ENCODE measurements at regions not wholly inside any gene's neighbourhood (a gene's known extent, or its start where the extent isn't known, plus 50 kb on each side); places are given as distances from the start of the nearest gene placed in this dataset.
A peak's percentile ranks its signal among the peaks of the same experiment; 100 is the strongest.
"Not testable (repeated sequence)": the region's sequence is repeated elsewhere in the genome, so short reads cannot be mapped to it uniquely, and the experiment has no call there.

DNA sequence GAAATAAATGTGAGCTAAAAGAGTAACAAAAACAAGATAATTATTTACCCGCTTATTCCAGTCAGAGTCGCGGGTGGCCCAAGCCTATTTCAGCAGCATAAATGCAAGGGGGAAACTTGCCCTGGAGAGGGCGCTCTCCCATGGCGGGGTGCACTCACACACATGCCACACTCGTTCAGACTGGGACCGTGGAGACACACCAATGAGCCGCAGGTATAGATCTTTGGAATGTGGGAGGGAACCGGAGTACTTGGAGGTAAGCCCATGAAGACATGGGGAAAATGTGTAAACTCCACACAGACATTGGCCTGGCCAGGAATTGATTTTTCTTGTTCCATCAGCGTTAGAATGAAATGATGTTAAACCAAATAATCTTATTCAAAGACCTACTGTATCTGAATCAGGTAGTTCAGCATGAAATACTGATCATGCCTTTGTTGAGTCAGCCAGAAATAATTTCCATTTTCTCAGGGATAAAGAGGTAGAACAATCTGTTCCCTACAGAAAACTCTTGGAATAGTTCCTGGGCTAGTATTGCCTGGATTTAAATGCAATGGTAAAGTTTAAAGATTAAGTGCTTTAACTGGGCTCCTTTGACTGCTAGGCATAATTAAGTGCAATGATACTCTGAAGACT is 191.5 kb downstream of the MCHR2 start:
- DNase-seq: no peak

- DNase-seq: no peak
These were observed 185.0 kb downstream of the MCHR2 start for GRCh38 chr6:99808992-99809391.

DNA sequence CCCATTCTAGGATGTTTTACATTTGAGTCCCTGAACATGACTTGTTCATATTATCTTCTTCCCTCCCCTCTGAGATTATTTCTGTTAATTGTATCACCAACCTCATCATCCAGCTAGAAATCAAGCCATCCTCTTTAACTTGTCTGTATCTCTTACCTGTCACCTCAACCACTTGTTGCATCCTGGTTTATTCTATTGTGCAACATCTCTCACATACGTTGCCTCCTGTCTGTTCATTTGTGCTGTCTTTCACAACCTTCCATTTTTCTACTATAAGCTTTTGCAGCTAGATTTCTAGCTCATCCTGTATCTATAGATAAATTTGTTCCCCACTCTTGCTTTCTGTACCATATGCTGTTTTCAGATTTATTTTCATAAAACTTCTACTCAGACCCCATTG is 183.7 kb downstream of the MCHR2 start:
- no peak for DNase-seq

DNA sequence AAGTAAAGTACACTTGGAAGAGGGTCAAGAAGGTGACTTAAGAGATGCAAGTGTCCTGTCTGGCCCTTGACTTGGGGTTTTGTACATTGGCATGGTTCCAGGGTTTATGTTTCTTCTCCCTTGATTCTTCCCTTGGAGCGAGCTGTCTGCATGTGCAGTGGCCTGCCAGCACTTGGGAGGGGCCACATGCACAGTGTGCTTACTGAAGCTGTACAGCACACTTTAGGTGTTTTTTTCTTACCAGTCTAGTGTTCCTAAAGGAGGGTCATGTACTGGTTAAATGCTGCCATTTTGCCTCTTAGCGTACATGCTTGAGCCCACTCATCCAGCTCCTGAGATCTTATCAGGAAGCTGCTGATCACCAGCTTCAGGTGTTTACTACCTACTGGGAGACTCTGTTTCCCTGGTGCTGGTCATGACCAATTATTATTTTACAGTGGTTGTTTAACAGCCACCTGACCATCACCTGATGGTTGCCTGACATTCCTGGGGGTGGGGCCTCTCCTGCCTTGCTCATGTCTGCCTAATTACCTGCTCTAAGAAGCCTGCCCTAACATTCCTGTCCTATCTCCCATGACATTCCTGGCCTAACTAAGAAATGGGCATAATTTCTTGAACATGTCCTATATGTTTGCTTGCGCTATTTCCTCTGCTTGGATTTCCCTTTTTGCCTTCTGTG is 182.9 kb downstream of the MCHR2 start:
- no peak for DNase-seq

- no peak for DNase-seq
These were observed 182.4 kb downstream of the MCHR2 start for GRCh38 chr6:99811636-99812035.

DNA sequence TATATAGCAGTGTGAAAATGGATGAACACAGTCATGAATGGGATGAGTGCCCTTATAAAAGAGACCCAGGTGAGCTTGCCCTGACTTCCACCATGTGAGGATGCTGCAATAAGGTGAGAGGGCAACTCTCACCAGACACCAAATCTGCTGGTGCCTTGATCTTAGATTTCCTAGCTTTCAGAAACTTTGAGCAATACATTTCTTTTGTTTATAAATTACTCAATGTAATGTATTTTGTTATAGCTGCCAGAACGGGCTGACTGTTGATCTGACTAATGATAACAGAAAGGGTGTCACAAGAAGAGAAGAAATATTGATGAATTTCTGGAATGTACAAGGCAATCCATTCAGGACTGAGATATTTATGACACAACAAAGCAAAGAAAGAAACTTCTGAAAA is 180.5 kb downstream of the MCHR2 start:
- no peak for DNase-seq

DNA sequence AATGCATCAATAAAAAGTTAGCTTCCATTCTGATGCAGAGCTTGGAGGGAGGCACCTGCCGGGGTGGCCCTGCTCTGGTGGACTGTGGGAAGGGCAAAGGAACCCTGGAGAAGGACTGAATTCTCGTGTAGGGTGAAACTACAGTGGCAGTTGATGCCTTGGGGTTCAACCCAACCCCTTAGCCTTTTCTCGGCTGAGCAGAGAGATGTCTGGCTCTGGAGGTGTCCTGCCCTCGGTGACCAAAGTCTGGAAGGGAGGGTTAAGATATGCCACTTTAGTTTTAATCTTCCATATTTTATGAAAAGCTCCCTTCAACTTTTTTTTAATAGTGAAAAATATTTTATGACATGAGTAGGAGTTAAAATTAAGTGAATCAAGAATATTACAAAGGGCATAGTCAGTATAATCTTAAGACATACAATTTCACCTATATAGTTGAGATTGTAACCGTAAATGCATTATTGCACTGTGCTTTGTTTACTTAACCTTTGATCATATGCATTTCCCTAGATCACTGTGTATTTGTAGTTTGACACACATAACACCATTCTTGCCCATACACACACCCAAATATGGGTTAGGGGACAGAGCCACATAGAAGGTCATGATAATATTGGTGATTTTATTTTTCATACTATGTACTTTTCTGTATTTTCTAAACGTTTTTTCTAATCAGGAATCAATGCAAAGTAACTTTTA is 179.6 kb downstream of the MCHR2 start:
- DNase-seq: no peak

- DNase-seq: no peak
These were observed 177.2 kb downstream of the MCHR2 start for GRCh38 chr6:99816795-99817194.

GRCh38 chr6:99818161-99818560 is 175.9 kb downstream of the MCHR2 start:
- no peak for DNase-seq

DNA sequence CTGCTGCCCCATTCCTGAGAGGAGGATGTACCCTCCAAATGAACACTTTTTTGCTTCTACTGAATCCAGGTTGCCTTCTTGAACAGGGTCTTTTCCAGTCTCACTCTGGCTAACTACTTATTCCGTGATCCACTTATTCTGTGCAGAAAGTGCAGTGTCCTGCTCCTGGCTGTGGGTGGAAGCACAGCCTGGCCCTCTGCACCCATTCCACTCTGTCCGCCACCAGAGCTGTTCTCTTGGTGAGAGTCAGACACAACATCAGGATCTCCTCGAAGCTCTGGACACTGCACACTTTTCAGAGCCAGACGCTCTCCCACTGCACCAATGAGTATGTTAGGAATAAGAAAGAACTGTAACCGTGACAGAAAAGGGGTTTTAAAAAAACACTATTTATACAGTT is 174.2 kb downstream of the MCHR2 start:
- DNase-seq: no peak

GRCh38 chr6:99821164-99821563 is 172.9 kb downstream of the MCHR2 start:
- DNase-seq: no peak

DNA sequence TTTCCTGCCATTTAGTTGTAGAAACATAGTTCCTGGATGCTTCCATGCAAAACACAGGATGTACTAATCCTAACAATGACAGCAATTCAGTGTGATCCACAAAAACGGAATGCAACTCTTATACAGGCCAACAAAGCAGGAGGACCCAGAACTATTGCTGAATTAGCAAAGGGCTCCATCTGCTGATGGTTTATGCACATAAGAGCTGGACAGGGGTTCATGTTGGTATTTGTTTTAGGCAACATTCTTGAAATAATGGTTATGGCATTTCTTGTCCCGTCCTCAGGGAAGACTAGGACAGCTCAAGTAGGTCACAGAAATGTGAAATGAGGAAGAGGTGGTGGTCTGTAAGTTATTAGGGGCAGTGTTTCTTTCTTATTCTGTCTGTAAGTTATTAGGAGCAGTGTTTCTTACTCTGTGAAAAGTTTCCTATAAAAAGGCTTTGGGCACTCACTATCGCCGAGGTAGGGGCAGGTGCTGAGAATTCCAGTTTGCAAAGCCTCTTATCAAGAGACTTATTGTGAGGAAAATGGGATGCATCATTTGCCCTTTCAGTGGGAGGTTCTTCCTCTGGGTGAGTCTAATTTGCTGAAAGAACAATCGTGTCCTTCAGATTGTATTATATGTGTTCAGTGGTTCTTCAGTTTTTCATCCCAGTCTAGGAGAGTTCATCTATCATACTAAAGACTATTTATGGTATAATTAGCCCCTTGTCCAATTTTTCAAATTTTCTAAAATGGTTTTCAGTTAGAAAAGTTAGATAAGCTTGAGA is 171.1 kb downstream of the MCHR2 start:
- DNase-seq: peak; percentile 77

DNA sequence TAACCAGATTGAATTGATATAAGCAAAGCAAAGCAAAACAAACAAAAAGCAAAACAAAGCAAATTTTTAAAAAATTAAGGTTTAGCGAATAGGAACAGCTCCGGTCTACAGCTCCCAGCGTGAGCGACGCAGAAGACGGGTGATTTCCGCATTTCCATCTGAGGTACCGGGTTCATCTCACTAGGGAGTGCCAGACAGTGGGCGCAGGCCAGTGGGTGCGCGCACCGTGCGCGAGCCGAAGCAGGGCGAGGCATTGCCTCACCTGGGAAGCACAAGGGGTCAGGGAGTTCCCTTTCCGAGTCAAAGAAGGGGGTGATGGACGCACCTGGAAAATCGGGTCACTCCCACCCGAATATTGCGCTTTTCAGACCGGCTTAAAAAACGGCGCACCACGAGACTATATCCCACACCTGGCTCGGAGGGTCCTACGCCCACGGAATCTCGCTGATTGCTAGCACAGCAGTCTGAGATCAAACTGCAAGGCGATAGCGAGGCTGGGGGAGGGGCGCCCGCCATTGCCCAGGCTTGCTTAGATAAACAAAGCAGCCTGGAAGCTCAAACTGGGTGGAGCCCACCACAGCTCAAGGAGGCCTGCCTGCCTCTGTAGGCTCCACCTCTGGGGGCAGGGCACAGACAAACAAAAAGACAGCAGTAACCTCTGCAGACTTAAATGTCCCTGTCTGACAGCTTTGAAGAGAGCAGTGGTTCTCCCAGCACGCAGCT is 170.3 kb downstream of the MCHR2 start:
- not testable (repeated sequence) for DNase-seq

DNA sequence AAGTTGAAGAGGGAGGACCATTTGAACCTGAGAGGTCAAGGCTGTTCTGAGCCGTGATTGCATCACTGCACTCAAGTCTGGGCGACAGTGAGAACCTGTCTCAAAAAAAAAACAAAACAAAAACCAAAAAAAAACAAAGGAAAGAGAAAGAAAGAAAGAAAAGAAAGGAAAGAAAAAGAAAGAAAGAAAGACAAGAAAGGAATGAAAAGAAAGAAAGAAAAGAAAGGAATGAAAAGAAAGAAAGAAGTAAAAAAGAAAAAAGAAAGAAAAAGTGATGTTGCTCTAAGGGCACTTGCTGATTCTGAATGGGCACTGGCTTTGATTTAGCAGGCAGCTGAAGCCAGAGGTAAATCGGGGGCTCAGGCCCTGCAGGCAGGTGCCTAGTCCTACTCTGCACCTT is 161.0 kb downstream of the MCHR2 start:
- DNase-seq: no peak

DNA sequence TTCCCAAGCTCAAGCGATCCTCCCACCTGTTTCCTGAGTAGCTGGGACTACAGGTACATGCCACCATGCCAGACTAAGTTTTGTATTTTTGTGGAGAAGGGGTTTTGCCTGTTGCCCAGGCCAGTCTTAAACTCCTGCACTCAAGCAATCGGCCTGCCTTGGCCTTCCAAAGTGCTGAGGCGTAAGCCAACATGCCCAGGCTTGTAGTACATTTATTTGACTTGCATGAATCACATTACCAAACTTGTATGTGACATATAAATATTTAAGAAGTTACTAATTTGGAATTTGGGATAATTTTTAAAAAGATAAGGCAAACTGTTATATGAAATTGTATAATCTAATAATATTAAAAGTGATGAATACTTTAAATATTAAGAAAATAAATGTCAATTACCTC is 157.6 kb downstream of the MCHR2 start:
- DNase-seq: no peak

GRCh38 chr6:99838607-99839006 is 155.4 kb downstream of the MCHR2 start:
- no peak for DNase-seq

GRCh38 chr6:99841297-99841696 is 152.7 kb downstream of the MCHR2 start:
- DNase-seq: no peak

DNA sequence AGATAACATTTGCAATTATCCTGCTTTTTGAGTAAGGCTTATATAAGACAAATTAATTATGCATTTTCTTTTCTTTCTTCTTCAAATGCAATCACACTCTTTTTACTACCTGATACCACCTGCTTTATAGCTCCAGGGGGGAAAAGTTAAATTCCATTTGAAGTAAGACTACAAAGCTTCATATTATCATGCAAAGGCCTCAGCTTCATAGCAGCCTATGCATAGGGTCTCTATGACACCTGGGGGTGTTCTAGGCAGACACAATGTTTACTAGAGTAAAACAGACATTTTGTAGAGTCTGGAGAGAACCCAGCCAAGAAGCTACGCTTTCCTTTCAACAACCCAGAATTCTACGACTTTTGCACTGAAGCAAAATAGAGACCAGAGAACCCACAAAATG is 148.0 kb downstream of the MCHR2 start:
- no peak for DNase-seq

DNA sequence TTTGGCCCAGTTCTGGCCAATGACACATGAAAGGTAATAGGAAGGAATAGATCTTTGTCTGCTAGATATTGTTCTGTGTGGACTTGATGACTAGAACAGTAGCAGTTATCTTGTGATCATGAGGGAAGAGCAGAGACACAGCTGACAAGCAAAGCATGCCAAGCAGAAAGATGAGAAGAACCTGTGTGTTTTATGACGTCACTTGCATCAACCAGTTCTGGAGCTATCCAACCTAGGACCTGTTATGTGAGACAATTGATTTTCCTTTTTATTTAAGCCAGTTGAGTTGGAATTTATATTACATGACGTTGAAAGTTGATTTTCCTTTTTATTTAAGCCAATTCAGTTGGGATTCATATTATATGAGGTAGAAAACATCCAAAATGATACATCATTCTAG is 143.2 kb downstream of the MCHR2 start:
- no peak for DNase-seq

DNA sequence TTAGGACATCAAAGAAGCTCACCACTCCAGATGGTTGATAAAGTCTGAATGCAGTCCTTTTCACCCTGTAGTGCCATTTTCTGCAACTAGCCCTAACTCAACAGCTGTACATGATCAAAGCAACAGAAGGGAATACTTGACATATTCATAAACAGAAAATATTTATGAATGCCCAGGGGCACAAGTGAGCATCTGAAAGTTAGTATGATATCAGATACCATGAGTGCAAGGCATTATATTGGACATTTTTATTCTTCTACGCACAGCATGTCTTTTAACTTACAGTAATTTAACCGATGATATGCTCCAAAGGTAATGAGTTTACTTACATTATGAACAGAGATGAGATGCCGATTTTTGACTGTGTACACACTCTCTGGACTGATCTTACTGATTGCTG is 142.0 kb downstream of the MCHR2 start:
- no peak for DNase-seq

- no peak for DNase-seq
These were observed 127.0 kb downstream of the MCHR2 start for GRCh38 chr6:99867026-99867425.

DNA sequence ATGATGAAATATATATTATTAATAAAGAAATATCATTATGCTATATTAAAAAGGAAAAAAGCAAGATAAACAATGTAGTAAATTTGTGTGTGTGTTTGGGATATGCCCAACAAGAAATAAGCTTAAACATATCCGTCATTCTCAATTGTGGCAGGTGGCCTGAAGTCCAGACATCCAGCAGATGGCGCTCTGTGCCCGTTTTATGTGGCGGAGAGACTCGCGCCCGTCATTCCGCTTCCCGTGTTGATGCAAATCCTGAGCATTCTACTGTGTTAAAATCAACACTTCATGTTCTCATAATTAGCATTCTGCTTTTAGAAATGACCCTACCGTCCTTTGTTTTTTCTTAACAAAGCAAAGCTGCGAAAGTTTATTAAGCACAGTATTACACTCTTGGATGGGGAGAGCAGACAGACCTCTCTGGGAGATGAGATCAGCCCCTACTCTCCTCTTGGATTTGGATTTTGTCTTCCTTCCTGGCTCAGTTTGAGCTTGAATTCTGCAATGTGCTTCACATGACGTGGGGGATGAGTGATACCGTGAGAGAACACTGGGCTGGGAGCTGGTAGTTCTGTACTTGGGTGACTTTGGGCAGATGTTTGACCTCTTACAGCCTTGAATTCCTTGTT is 125.8 kb downstream of the MCHR2 start:
- DNase-seq: peak; percentile 94

Measured in eye (tissue), 1 donor.